HepG2 (cell line): ENCODE measurements at regions not wholly inside any gene's neighbourhood (a gene's known extent, or its start where the extent isn't known, plus 50 kb on each side); places are given as distances from the start of the nearest gene placed in this dataset.

ENCODE experiments used
- ATAC-seq: fragments of 200-7000 bp; cut with Tn5 transposase; 3 replicates; pipeline ENCODE4 v1.9.1; 2020; ENCODE audit warnings: mild to moderate bottlenecking, moderate library complexity
- BruUV-seq: library from RNA; stranded (reverse); fragments of 400-500 nt; replicated peaks from 2 replicates; lab custom pipeline; 2021; lab: Mats Ljungman, UMichigan
- CTCF ChIA-PET: fragments of 300-600 bp; formaldehyde crosslinking; extraction: SDS; loops from one replicate; lab custom pipeline; 2021; ENCODE audit warnings: low total read pairs, inconsistent platforms, low intra/inter-chr PET ratio; lab: Yijun Ruan, JAX
- POLR2A ChIA-PET: fragments of 350-600 bp; sonication (Branson Sonifier 250); formaldehyde crosslinking; loops from one replicate; lab custom pipeline; 2020; ENCODE audit warnings: antibody characterized with exemption, inconsistent platforms; lab: Yijun Ruan, JAX
- DNase-seq: peaks from one replicate; pipeline ENCODE4 v3.0.0-alpha.2; 2015; ENCODE audit warnings: low spot score
- FAIRE-seq: peaks from 3 replicates; lab custom pipeline; 2011; peaks lifted over from hg19 to GRCh38; lab: Jason Lieb, UNC
- H2AFZ ChIP-seq: one replicate; pipeline ENCODE4 v1.6.1; 2011; ENCODE audit warnings: low read length, inconsistent platforms
- H3K27ac ChIP-seq: fragments of 300-600 bp; 3 replicates; pipeline ENCODE4 v1.8.0; 2011; ENCODE audit warnings: mixed run types, mild to moderate bottlenecking, mixed read lengths, low read length, inconsistent platforms; ENCODE audit not compliant: insufficient read depth; ENCODE audit errors: extremely low read length
- H3K27me3 ChIP-seq, 2 experiments: fragments of 200-600 bp in 1 of 2; 2 replicates in 1 of 2; 3 replicates in 1 of 2; pipeline versions ENCODE4 v1.6.0 to v1.8.0; 2011; ENCODE audit warnings: low read length in 2 of 2, mild to moderate bottlenecking in 2 of 2, moderate library complexity in 2 of 2, inconsistent platforms in 1 of 2; ENCODE audit not compliant: insufficient read depth in 2 of 2, control insufficient read depth in 1 of 2
- H3K36me3 ChIP-seq, 2 experiments: fragments of 200-600 bp in 1 of 2; replicated peaks in 1 of 2; 2 replicates in 1 of 2; 3 replicates in 1 of 2; pipeline versions ENCODE4 v1.5.1 to v1.8.0; 2011; ENCODE audit warnings: low read length in 2 of 2, inconsistent platforms in 1 of 2; ENCODE audit not compliant: insufficient read depth in 2 of 2, control insufficient read depth in 1 of 2
- H3K4me1 ChIP-seq: 2 replicates; pipeline ENCODE4 v1.5.1; 2012; ENCODE audit warnings: low read length, inconsistent platforms; ENCODE audit not compliant: insufficient read depth
- H3K4me2 ChIP-seq: 2 replicates; pipeline ENCODE4 v1.6.0; 2011; ENCODE audit warnings: low read depth, low read length, inconsistent platforms
- H3K4me3 ChIP-seq, 3 experiments: fragments of 200-600 bp in 1 of 3; sonication (generic), shearing (Covaris generic) in 1 of 3; replicated peaks in 1 of 3; 2 replicates each; pipeline ENCODE4 v1.5.1; 2011 to 2016; ENCODE audit warnings: low read length in 3 of 3, inconsistent platforms in 2 of 3, low read depth in 2 of 3, mild to moderate bottlenecking in 2 of 3, control low read depth in 1 of 3, mixed read lengths in 1 of 3; ENCODE audit not compliant: insufficient read depth in 1 of 3
- H3K79me2 ChIP-seq: one replicate; pipeline ENCODE4 v1.6.1; 2011; ENCODE audit warnings: low read length, inconsistent platforms; ENCODE audit not compliant: insufficient read depth
- H3K9ac ChIP-seq: 2 replicates; pipeline ENCODE4 v1.6.0; 2011; ENCODE audit warnings: mild to moderate bottlenecking, low read depth, low read length, inconsistent platforms; ENCODE audit not compliant: insufficient read depth
- H3K9me3 ChIP-seq: 2 replicates; pipeline ENCODE4 v1.5.1; 2012; ENCODE audit warnings: mild to moderate bottlenecking, low read length
- H4K20me1 ChIP-seq: 2 replicates; pipeline ENCODE4 v1.6.0; 2011; ENCODE audit warnings: inconsistent platforms, mild to moderate bottlenecking, low read length, moderate library complexity; ENCODE audit not compliant: insufficient read depth
- SNAPC2 ChIP-seq: sonication (generic); formaldehyde crosslinking; IDR thresholded peaks from 2 replicates; pipeline ENCODE4 v1.8.1; 2022; ENCODE audit warnings: mild to moderate bottlenecking, missing genetic modification reagents
- TEAD3 ChIP-seq: optimal IDR thresholded peaks from 2 replicates; pipeline ENCODE3; 2016; ENCODE audit warnings: borderline replicate concordance
- ZKSCAN8 ChIP-seq: IDR thresholded peaks from 2 replicates; pipeline ENCODE4 v1.6.1; 2016; ENCODE audit warnings: borderline replicate concordance, missing genetic modification reagents, missing compliant biosample characterization
- ZNF614 ChIP-seq: IDR thresholded peaks from 2 replicates; pipeline ENCODE4 v1.6.1; 2018; ENCODE audit warnings: missing biosample characterization, missing genetic modification reagents, inconsistent platforms, borderline replicate concordance
- WGBS: methylation state at CpG from one replicate; pipeline ENCODE4 v1.1.6; 2017; ENCODE audit warnings: low lambda C conversion rate; 5-methylcytosine and 5-hydroxymethylcytosine counted together
- in situ Hi-C: cut with HindIII; loops from 2 replicates; pipeline ENCODE4 v1.10.0; 2017; ENCODE audit warnings: low pct_unique_long_range_greater_than_20kb; ENCODE audit not compliant: extremely low pct_ligation_motif_present
- intact Hi-C: fragments of 100-400 bp; cut with micrococcal nuclease; formaldehyde crosslinking; loops from one replicate; pipeline ENCODE4 v1.10.0; 2022; ENCODE audit not compliant: unreplicated experiment
- TF ChIP-seq, protein P1 (sequence below): sonication (generic); formaldehyde crosslinking; IDR thresholded peaks from 2 replicates; pipeline ENCODE4 v1.5.0; 2020; ENCODE audit warnings: mild to moderate bottlenecking, missing genetic modification reagents
- TF ChIP-seq, protein P2 (sequence below): sonication (generic); formaldehyde crosslinking; IDR thresholded peaks from 2 replicates; pipeline ENCODE4 v1.4.0; 2020; ENCODE audit warnings: missing genetic modification reagents, borderline replicate concordance
- TF ChIP-seq, protein P3 (sequence below): IDR thresholded peaks from 2 replicates; pipeline ENCODE4 v1.6.1; 2016; ENCODE audit warnings: low read depth, missing genetic modification reagents, missing compliant biosample characterization

DNA sequence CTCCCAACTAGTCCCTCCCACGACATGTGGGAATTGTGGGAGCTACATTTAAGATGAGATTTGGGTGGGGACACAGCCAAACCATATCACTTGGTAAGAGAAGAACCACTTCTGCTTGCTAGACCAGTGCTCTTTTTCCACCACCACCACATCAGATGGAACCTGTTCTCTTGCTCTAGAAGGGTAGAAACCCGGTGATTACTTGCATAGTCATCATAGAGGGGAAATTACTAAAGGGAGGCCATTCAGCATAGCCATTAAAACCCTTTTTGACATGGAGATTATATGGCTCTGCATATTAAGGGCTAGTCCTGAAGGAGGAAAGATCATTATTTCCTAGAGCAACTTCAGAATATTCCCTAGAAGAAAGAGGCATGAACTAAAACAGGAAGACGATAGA, 1188.0 kb downstream of the CDH11 start:
- H3K4me1 ChIP-seq = no peaks in the 10 kb centered on the region
- CTCF ChIA-PET = no interaction called here
- no peak overlapping the region for H3K27ac ChIP-seq
- in situ Hi-C loops = no loop called here
- peaks cover 66% of the 10 kb centered on the region for H3K9me3 ChIP-seq
- no peaks in the 10 kb centered on the region for H3K36me3 ChIP-seq
- no peak overlapping the region for H3K4me2 ChIP-seq
- no peak overlapping the region for H3K4me3 ChIP-seq
- TF ChIP-seq ZKSCAN8 (CRISPR knock-in tag) (no peak), ZNF614 (no peak)
- TF ChIP-seq, protein P1, sequence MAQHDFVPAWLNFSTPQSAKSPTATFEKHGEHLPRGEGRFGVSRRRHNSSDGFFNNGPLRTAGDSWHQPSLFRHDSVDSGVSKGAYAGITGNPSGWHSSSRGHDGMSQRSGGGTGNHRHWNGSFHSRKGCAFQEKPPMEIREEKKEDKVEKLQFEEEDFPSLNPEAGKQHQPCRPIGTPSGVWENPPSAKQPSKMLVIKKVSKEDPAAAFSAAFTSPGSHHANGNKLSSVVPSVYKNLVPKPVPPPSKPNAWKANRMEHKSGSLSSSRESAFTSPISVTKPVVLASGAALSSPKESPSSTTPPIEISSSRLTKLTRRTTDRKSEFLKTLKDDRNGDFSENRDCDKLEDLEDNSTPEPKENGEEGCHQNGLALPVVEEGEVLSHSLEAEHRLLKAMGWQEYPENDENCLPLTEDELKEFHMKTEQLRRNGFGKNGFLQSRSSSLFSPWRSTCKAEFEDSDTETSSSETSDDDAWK (CRISPR knock-in tag) = no peak
- H4K20me1 ChIP-seq = no peaks in the 10 kb centered on the region
- no peaks in the 10 kb centered on the region for H3K79me2 ChIP-seq
- BruUV-seq = no TSS peak
- no peak for ATAC-seq
- DNase-seq = no peak
- FAIRE-seq = no peak
- intact Hi-C loops = no loop called here
- WGBS = 0% methylated on average over 3 of the region's 3 CpGs
- H2AFZ ChIP-seq = no peak overlapping the region
- POLR2A ChIA-PET = no interaction called here
- no peaks in the 10 kb centered on the region for H3K27me3 ChIP-seq
- no peak overlapping the region for H3K9ac ChIP-seq

DNA sequence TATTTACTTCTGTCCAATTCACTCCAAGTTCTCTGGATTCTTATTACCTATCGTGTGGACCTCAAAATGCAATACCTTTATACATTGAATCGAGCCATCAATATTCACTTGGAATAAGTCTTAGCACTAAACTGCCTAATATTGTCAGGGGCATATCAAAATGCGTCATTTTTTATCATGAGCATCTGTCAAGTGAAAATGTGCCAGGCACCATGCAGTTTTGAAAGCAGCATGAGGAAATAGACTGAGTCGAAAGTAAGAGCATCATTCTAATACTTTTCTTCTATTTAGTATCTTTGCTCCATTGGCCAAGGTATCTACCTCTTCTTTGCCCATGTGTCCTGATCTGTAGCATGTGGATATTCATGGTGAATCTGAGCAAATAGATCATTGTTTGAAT, 1193.4 kb downstream of the CDH11 start:
- Histone ChIP-seq H3K27ac (no peak overlapping the region), H3K4me2 (no peak overlapping the region), H4K20me1 (no peaks in the 10 kb centered on the region), H3K79me2 (no peaks in the 10 kb centered on the region), H2AFZ (no peak overlapping the region), H3K27me3 (no peaks in the 10 kb centered on the region), H3K9ac (no peak overlapping the region), H3K4me3 (no peak overlapping the region), H3K9me3 (peaks cover 81% of the 10 kb centered on the region), H3K4me1 (no peaks in the 10 kb centered on the region), H3K36me3 (no peaks in the 10 kb centered on the region)
- no peak for ATAC-seq
- FAIRE-seq = no peak
- CTCF ChIA-PET = no interaction called here
- under 1% methylated on average over 4 of the region's 4 CpGs for WGBS
- BruUV-seq = no TSS peak
- intact Hi-C loops (no loop called here), in situ Hi-C loops (no loop called here)
- POLR2A ChIA-PET = no interaction called here
- no peak for DNase-seq
- TF ChIP-seq TEAD3 (CRISPR knock-in tag) (no peak), SNAPC2 (no peak)
- TF ChIP-seq, protein P2, sequence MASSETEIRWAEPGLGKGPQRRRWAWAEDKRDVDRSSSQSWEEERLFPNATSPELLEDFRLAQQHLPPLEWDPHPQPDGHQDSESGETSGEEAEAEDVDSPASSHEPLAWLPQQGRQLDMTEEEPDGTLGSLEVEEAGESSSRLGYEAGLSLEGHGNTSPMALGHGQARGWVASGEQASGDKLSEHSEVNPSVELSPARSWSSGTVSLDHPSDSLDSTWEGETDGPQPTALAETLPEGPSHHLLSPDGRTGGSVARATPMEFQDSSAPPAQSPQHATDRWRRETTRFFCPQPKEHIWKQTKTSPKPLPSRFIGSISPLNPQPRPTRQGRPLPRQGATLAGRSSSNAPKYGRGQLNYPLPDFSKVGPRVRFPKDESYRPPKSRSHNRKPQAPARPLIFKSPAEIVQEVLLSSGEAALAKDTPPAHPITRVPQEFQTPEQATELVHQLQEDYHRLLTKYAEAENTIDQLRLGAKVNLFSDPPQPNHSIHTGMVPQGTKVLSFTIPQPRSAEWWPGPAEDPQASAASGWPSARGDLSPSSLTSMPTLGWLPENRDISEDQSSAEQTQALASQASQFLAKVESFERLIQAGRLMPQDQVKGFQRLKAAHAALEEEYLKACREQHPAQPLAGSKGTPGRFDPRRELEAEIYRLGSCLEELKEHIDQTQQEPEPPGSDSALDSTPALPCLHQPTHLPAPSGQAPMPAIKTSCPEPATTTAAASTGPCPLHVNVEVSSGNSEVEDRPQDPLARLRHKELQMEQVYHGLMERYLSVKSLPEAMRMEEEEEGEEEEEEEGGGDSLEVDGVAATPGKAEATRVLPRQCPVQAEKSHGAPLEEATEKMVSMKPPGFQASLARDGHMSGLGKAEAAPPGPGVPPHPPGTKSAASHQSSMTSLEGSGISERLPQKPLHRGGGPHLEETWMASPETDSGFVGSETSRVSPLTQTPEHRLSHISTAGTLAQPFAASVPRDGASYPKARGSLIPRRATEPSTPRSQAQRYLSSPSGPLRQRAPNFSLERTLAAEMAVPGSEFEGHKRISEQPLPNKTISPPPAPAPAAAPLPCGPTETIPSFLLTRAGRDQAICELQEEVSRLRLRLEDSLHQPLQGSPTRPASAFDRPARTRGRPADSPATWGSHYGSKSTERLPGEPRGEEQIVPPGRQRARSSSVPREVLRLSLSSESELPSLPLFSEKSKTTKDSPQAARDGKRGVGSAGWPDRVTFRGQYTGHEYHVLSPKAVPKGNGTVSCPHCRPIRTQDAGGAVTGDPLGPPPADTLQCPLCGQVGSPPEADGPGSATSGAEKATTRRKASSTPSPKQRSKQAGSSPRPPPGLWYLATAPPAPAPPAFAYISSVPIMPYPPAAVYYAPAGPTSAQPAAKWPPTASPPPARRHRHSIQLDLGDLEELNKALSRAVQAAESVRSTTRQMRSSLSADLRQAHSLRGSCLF (CRISPR knock-in tag) = no peak
- TF ChIP-seq, protein P3, sequence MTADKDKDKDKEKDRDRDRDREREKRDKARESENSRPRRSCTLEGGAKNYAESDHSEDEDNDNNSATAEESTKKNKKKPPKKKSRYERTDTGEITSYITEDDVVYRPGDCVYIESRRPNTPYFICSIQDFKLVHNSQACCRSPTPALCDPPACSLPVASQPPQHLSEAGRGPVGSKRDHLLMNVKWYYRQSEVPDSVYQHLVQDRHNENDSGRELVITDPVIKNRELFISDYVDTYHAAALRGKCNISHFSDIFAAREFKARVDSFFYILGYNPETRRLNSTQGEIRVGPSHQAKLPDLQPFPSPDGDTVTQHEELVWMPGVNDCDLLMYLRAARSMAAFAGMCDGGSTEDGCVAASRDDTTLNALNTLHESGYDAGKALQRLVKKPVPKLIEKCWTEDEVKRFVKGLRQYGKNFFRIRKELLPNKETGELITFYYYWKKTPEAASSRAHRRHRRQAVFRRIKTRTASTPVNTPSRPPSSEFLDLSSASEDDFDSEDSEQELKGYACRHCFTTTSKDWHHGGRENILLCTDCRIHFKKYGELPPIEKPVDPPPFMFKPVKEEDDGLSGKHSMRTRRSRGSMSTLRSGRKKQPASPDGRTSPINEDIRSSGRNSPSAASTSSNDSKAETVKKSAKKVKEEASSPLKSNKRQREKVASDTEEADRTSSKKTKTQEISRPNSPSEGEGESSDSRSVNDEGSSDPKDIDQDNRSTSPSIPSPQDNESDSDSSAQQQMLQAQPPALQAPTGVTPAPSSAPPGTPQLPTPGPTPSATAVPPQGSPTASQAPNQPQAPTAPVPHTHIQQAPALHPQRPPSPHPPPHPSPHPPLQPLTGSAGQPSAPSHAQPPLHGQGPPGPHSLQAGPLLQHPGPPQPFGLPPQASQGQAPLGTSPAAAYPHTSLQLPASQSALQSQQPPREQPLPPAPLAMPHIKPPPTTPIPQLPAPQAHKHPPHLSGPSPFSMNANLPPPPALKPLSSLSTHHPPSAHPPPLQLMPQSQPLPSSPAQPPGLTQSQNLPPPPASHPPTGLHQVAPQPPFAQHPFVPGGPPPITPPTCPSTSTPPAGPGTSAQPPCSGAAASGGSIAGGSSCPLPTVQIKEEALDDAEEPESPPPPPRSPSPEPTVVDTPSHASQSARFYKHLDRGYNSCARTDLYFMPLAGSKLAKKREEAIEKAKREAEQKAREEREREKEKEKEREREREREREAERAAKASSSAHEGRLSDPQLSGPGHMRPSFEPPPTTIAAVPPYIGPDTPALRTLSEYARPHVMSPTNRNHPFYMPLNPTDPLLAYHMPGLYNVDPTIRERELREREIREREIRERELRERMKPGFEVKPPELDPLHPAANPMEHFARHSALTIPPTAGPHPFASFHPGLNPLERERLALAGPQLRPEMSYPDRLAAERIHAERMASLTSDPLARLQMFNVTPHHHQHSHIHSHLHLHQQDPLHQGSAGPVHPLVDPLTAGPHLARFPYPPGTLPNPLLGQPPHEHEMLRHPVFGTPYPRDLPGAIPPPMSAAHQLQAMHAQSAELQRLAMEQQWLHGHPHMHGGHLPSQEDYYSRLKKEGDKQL = no peak
